CD14-positive monocyte (primary cell): ENCODE measurements at regions not wholly inside any gene's neighbourhood (a gene's known extent, or its start where the extent isn't known, plus 50 kb on each side); places are given as distances from the start of the nearest gene placed in this dataset.

Source experiments
- DNase-seq, 3 donors: peaks; one replicate each; pipeline ENCODE4 v3.0.0-alpha.2; 2011 to 2022
- H2AFZ ChIP-seq: 2 replicates; pipeline ENCODE4 v1.6.0; 2012; ENCODE audit warnings: mild to moderate bottlenecking, low read depth, low read length, inconsistent platforms; ENCODE audit not compliant: insufficient read depth, poor library complexity, severe bottlenecking
- H3K27ac ChIP-seq, 2 donors: 1 replicate in 1 of 2; 2 replicates in 1 of 2; pipeline ENCODE4 v1.5.1; 2012 to 2013; ENCODE audit warnings: low read length in 2 of 2, control low read depth in 1 of 2, inconsistent platforms in 1 of 2, low read depth in 1 of 2, mild to moderate bottlenecking in 1 of 2
- H3K27me3 ChIP-seq, 2 donors: one replicate each; pipeline versions ENCODE4 v1.6.0 to v1.6.1; 2011 to 2013; ENCODE audit warnings: low read length in 2 of 2; ENCODE audit not compliant: control insufficient read depth in 2 of 2, insufficient read depth in 2 of 2
- H3K36me3 ChIP-seq, 2 donors: replicated peaks in 1 of 2; 1 replicate in 1 of 2; 2 replicates in 1 of 2; pipeline versions ENCODE4 v1.5.1 to v1.6.1; 2012 to 2013; ENCODE audit warnings: low read length in 2 of 2, control low read depth in 1 of 2, inconsistent platforms in 1 of 2, mild to moderate bottlenecking in 1 of 2; ENCODE audit not compliant: insufficient read depth in 2 of 2, control insufficient read depth in 1 of 2
- H3K4me1 ChIP-seq, 2 donors: 1 replicate in 1 of 2; 2 replicates in 1 of 2; pipeline versions ENCODE4 v1.5.1 to v1.6.1; 2012 to 2013; ENCODE audit warnings: low read length in 2 of 2, control low read depth in 1 of 2, inconsistent platforms in 1 of 2, mild to moderate bottlenecking in 1 of 2, moderate library complexity in 1 of 2; ENCODE audit not compliant: insufficient read depth in 2 of 2, control insufficient read depth in 1 of 2
- H3K4me2 ChIP-seq: replicated peaks from 2 replicates; pipeline ENCODE3; 2012; ENCODE audit warnings: low read length, moderate library complexity, mild to moderate bottlenecking; ENCODE audit not compliant: poor library complexity, severe bottlenecking; ENCODE audit errors: extremely low read depth
- H3K4me3 ChIP-seq, 3 experiments: fragments of 200-600 bp in 1 of 3; sonication (generic) in 1 of 3; replicated peaks in 1 of 3; 1 replicate in 2 of 3; 2 replicates in 1 of 3; pipeline ENCODE4 v1.5.1; 2011 to 2013; ENCODE audit warnings: low read length in 3 of 3, mild to moderate bottlenecking in 3 of 3, control low read depth in 2 of 3, low read depth in 2 of 3, inconsistent platforms in 1 of 3, moderate library complexity in 1 of 3
- H3K79me2 ChIP-seq: 2 replicates; pipeline ENCODE4 v1.6.0; 2012; ENCODE audit warnings: mild to moderate bottlenecking, control low read depth, inconsistent platforms, low read length, moderate library complexity; ENCODE audit not compliant: insufficient read depth
- H3K9ac ChIP-seq: 2 replicates; pipeline ENCODE4 v1.6.0; 2017; ENCODE audit warnings: low read length, mild to moderate bottlenecking; ENCODE audit not compliant: insufficient read depth, poor library complexity, severe bottlenecking
- H3K9me3 ChIP-seq, 2 donors: replicated peaks in 1 of 2; 1 replicate in 1 of 2; 2 replicates in 1 of 2; pipeline versions ENCODE4 v1.5.1 to v1.6.1; 2012 to 2013; ENCODE audit warnings: low read length in 2 of 2, control low read depth in 1 of 2; ENCODE audit not compliant: control insufficient read depth in 1 of 2, insufficient read depth in 1 of 2
- H4K20me1 ChIP-seq: 2 replicates; pipeline ENCODE4 v1.6.0; 2012; ENCODE audit warnings: mild to moderate bottlenecking, low read length, control low read depth, moderate library complexity; ENCODE audit not compliant: insufficient read depth
- H3K27ac Mint-ChIP-seq, 7 donors: one replicate each; pipeline ENCODE4 v1.8.0; 2020; ENCODE audit warnings: mild to moderate bottlenecking in 7 of 7, mixed read lengths in 7 of 7, moderate library complexity in 6 of 7, inconsistent platforms in 2 of 7
- H3K27me3 Mint-ChIP-seq, 3 donors: one replicate each; pipeline ENCODE4 v1.8.0; 2021 to 2022; ENCODE audit warnings: low read depth in 3 of 3, mild to moderate bottlenecking in 3 of 3, mixed read lengths in 3 of 3, moderate library complexity in 3 of 3, inconsistent platforms in 1 of 3
- H3K36me3 Mint-ChIP-seq, 2 donors: one replicate each; pipeline ENCODE4 v1.8.0; 2020; ENCODE audit warnings: mixed read lengths in 2 of 2, inconsistent platforms in 1 of 2, mild to moderate bottlenecking in 1 of 2
- H3K4me1 Mint-ChIP-seq: one replicate; pipeline ENCODE4 v1.8.0; 2020; ENCODE audit warnings: mild to moderate bottlenecking, mixed read lengths
- H3K4me3 Mint-ChIP-seq, 2 donors: one replicate each; pipeline ENCODE4 v1.8.0; 2020; ENCODE audit warnings: mild to moderate bottlenecking in 2 of 2, mixed read lengths in 2 of 2, moderate library complexity in 1 of 2
- H3K9me3 Mint-ChIP-seq, 7 donors: one replicate each; pipeline ENCODE4 v1.8.0; 2020 to 2022; ENCODE audit warnings: mixed read lengths in 7 of 7, mild to moderate bottlenecking in 6 of 7, moderate library complexity in 6 of 7, inconsistent platforms in 2 of 7
- WGBS: methylation state at CpG from one replicate; pipeline ENCODE4 v1.1.5; 2013; ENCODE audit warnings: missing lambda C conversion rate; ENCODE audit not compliant: insufficient coverage; 5-methylcytosine and 5-hydroxymethylcytosine counted together
- intact Hi-C, 2 donors: fragments of 100-400 bp; cut with micrococcal nuclease; formaldehyde crosslinking; loops; one replicate each; pipeline versions ENCODE4 v1.15.0 to v1.15.1; 2023
- TF ChIP-seq, protein P1 (sequence below): fragments of 200-600 bp; IDR thresholded peaks from one replicate; pipeline ENCODE4 v1.8.0; 2022; ENCODE audit warnings: antibody characterized with exemption, mild to moderate bottlenecking

GRCh38 chr12:68521321-68521839 is 89.3 kb upstream of the RAP1B start:
- 69% methylated on average over 2 of the region's 5 CpGs for WGBS
- H3K27me3 Mint-ChIP-seq = no peaks in the 10 kb centered on the region
- no peak overlapping the region for H3K9ac ChIP-seq

DNA sequence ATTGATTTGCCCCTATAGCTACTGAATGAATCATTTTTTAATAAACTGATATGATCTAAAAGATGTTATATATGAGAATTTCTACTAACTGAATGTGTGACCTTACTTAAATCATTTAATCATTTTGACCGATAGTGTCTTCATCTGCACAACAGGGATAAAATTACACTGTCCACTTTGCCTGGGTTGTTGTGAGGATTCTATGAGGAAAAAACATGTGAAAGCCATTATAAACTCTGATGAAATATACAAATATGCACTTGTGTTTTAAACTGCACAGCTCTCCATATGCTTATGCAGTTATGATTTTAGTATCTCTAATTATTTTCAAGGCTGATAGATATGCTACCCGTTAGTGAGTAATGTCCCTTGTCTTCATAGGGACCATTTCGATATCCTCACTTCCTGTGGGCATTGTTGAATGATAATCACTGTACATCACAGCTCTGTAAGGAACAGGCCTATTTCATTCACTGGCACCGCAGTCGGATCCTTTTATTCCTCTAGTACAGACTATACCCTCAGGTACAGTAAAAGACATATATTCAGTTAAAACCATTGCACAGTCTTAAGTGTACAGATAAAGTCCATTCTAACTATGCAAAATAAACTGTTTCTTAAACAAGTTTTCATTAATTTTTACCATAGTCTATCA is 88.7 kb upstream of the RAP1B start:
- intact Hi-C loops = no loop called here
- WGBS = 100% methylated on average over 2 of the region's 5 CpGs
- DNase-seq = no peak
- Histone ChIP-seq H3K4me3 (no peak overlapping the region), H4K20me1 (no peaks in the 10 kb centered on the region), H3K27me3 (no peaks in the 10 kb centered on the region), H3K36me3 (no peaks in the 10 kb centered on the region), H3K79me2 (no peaks in the 10 kb centered on the region), H3K27ac (no peak overlapping the region), H3K4me2 (no peak overlapping the region), H3K9ac (no peak overlapping the region), H2AFZ (no peak overlapping the region), H3K9me3 (peaks cover 0 to 4% of the 10 kb centered on the region in 2 donors), H3K4me1 (no peaks in the 10 kb centered on the region)
- no peak overlapping the region for H3K4me3 Mint-ChIP-seq
- no peak overlapping the region for H3K27ac Mint-ChIP-seq
- TF ChIP-seq, protein P1, sequence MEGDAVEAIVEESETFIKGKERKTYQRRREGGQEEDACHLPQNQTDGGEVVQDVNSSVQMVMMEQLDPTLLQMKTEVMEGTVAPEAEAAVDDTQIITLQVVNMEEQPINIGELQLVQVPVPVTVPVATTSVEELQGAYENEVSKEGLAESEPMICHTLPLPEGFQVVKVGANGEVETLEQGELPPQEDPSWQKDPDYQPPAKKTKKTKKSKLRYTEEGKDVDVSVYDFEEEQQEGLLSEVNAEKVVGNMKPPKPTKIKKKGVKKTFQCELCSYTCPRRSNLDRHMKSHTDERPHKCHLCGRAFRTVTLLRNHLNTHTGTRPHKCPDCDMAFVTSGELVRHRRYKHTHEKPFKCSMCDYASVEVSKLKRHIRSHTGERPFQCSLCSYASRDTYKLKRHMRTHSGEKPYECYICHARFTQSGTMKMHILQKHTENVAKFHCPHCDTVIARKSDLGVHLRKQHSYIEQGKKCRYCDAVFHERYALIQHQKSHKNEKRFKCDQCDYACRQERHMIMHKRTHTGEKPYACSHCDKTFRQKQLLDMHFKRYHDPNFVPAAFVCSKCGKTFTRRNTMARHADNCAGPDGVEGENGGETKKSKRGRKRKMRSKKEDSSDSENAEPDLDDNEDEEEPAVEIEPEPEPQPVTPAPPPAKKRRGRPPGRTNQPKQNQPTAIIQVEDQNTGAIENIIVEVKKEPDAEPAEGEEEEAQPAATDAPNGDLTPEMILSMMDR = no peak
- no peaks in the 10 kb centered on the region for H3K27me3 Mint-ChIP-seq
- H3K36me3 Mint-ChIP-seq = no peaks in the 10 kb centered on the region
- peaks cover 0 to 7% (median 3%) of the 10 kb centered on the region in 7 donors for H3K9me3 Mint-ChIP-seq
- peaks cover 8% of the 10 kb centered on the region for H3K4me1 Mint-ChIP-seq

More at GRCh38 chr12:68521321-68521839, 89.3 kb upstream of the RAP1B start:
- H3K27ac ChIP-seq = no peak overlapping the region
- no peaks in the 10 kb centered on the region for H3K79me2 ChIP-seq
- peaks cover 0 to 7% (median 1%) of the 10 kb centered on the region in 7 donors for H3K9me3 Mint-ChIP-seq
- no peak overlapping the region for H3K4me2 ChIP-seq
- H3K4me3 Mint-ChIP-seq = no peak overlapping the region
- no peaks in the 10 kb centered on the region for H3K36me3 Mint-ChIP-seq
- H3K4me1 Mint-ChIP-seq = peaks cover 8% of the 10 kb centered on the region
- no peaks in the 10 kb centered on the region for H4K20me1 ChIP-seq
- peaks cover 0 to 4% of the 10 kb centered on the region in 2 donors for H3K9me3 ChIP-seq
- H2AFZ ChIP-seq = no peak overlapping the region
- H3K4me3 ChIP-seq = no peak overlapping the region
- TF ChIP-seq, protein P1 = no peak
- H3K4me1 ChIP-seq = no peaks in the 10 kb centered on the region
- no peaks in the 10 kb centered on the region for H3K27me3 ChIP-seq
- intact Hi-C loops = no loop called here
- no peak overlapping the region for H3K27ac Mint-ChIP-seq
- no peaks in the 10 kb centered on the region for H3K36me3 ChIP-seq
- DNase-seq = no peak
